GM12878 (cell line): ENCODE measurements at regions not wholly inside any gene's neighbourhood (a gene's known extent, or its start where the extent isn't known, plus 50 kb on each side); places are given as distances from the start of the nearest gene placed in this dataset.
A peak's percentile ranks its signal among the peaks of the same experiment; 100 is the strongest.

Experiments used
- BACH1 ChIP-seq: fragments of 450-650 bp; IDR thresholded peaks from 2 replicates; pipeline ENCODE4 v1.6.1; 2017; ENCODE audit warnings: mild to moderate bottlenecking, borderline replicate concordance
- BCL3 ChIP-seq: IDR thresholded peaks from 2 replicates; pipeline ENCODE4 v1.6.1; 2011; ENCODE audit warnings: borderline replicate concordance, low read depth, mild to moderate bottlenecking, moderate library complexity, low read length; ENCODE audit not compliant: insufficient read depth, poor library complexity, severe bottlenecking
- CBFB ChIP-seq: IDR thresholded peaks from 2 replicates; pipeline ENCODE4 v1.6.1; 2016; ENCODE audit warnings: antibody characterized with exemption, low read depth
- CREB1 ChIP-seq: IDR thresholded peaks from 2 replicates; pipeline ENCODE4 v1.6.1; 2012; ENCODE audit warnings: low read depth, mild to moderate bottlenecking, inconsistent platforms
- EP300 ChIP-seq, 2 experiments: fragments of 150-350 bp in 1 of 2; IDR thresholded peaks; 2 replicates each; pipeline ENCODE4 v1.6.1; 2011 to 2012; ENCODE audit warnings: low read depth in 2 of 2, low read length in 2 of 2, borderline replicate concordance in 1 of 2, improper control_type of control experiment in 1 of 2, inconsistent platforms in 1 of 2; ENCODE audit not compliant: control insufficient read depth in 1 of 2
- HDAC2 ChIP-seq: fragments of 200-600 bp; sonication (generic); IDR thresholded peaks from 2 replicates; pipeline ENCODE4 v1.6.1; 2017
- POLR2A ChIP-seq: IDR thresholded peaks from 2 replicates; pipeline ENCODE4 v1.6.1; 2011; ENCODE audit warnings: low read depth, mild to moderate bottlenecking, low read length
- SIN3A ChIP-seq: IDR thresholded peaks from 2 replicates; pipeline ENCODE4 v1.6.1; 2012; ENCODE audit warnings: low read depth, low read length, improper control_type of control experiment
- SREBF2 ChIP-seq: IDR thresholded peaks from 2 replicates; pipeline ENCODE4 v1.6.1; 2012; ENCODE audit warnings: mild to moderate bottlenecking, low read length
- TAF1 ChIP-seq: IDR thresholded peaks from 2 replicates; pipeline ENCODE4 v1.6.1; 2011; ENCODE audit warnings: mild to moderate bottlenecking, low read depth, low read length, borderline replicate concordance
- YY1 ChIP-seq: IDR thresholded peaks from 2 replicates; pipeline ENCODE4 v1.6.1; 2011; ENCODE audit warnings: low read depth, mild to moderate bottlenecking, low read length
- TF ChIP-seq, protein P1 (sequence below): IDR thresholded peaks from 2 replicates; pipeline ENCODE4 v1.6.1; 2012; ENCODE audit warnings: mild to moderate bottlenecking, low read depth, low read length
- TF ChIP-seq, protein P2 (sequence below), 3 experiments: IDR thresholded peaks in 2 of 3; conservative IDR thresholded peaks in 1 of 3; 2 replicates each; pipeline ENCODE4 v1.5.1; 2011; ENCODE audit warnings: low read depth in 3 of 3, low read length in 3 of 3, mild to moderate bottlenecking in 3 of 3, control low read depth in 2 of 3, moderate library complexity in 2 of 3, inconsistent platforms in 1 of 3, mixed read lengths in 1 of 3; ENCODE audit not compliant: control insufficient read depth in 2 of 3, insufficient read depth in 1 of 3; ENCODE audit errors: extremely low read depth in 1 of 3

DNA sequence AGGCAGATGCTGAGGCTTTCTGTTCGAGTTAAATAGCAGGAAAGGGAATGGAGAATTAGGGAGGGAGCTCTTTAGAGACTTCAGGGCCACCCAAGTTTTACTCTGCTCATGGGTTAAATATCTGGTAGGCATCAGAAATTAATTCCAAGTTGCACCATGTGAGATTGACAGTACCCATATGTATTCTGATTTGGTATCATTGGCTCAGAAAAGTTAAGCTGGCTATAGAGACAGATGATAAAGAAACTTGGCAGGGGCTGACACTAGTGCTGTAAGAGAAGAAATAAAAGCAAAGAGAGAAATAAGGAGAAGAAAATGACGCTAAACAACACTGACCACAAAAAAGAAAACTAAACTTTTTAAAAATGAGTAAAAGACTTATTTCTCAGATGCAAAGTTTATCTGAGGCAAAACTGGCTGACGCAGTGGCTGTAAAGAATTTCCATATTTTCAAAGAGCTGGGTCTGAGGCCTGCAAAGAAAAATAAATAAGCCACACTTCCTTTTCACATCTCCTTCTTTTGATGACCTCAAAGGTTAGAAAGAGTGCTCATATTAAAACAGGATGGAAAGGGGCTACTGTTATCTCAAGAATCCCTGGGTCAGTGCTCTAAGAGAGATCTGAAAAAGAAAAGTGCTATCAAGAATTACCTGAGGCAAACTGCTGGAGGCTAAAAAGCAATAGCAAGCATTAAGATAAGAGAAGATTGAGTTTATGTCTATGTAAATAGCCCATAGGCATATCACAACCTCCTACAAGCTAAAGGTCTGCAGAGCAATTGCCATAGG, 399.0 kb upstream of the MEF2C start:
- TF ChIP-seq, protein P1, sequence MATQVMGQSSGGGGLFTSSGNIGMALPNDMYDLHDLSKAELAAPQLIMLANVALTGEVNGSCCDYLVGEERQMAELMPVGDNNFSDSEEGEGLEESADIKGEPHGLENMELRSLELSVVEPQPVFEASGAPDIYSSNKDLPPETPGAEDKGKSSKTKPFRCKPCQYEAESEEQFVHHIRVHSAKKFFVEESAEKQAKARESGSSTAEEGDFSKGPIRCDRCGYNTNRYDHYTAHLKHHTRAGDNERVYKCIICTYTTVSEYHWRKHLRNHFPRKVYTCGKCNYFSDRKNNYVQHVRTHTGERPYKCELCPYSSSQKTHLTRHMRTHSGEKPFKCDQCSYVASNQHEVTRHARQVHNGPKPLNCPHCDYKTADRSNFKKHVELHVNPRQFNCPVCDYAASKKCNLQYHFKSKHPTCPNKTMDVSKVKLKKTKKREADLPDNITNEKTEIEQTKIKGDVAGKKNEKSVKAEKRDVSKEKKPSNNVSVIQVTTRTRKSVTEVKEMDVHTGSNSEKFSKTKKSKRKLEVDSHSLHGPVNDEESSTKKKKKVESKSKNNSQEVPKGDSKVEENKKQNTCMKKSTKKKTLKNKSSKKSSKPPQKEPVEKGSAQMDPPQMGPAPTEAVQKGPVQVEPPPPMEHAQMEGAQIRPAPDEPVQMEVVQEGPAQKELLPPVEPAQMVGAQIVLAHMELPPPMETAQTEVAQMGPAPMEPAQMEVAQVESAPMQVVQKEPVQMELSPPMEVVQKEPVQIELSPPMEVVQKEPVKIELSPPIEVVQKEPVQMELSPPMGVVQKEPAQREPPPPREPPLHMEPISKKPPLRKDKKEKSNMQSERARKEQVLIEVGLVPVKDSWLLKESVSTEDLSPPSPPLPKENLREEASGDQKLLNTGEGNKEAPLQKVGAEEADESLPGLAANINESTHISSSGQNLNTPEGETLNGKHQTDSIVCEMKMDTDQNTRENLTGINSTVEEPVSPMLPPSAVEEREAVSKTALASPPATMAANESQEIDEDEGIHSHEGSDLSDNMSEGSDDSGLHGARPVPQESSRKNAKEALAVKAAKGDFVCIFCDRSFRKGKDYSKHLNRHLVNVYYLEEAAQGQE: no peak
- TF ChIP-seq BACH1: no peak
- TF ChIP-seq CREB1: peak; percentile 71; the same call in 1 of the 2 replicates
- TF ChIP-seq, protein P2, sequence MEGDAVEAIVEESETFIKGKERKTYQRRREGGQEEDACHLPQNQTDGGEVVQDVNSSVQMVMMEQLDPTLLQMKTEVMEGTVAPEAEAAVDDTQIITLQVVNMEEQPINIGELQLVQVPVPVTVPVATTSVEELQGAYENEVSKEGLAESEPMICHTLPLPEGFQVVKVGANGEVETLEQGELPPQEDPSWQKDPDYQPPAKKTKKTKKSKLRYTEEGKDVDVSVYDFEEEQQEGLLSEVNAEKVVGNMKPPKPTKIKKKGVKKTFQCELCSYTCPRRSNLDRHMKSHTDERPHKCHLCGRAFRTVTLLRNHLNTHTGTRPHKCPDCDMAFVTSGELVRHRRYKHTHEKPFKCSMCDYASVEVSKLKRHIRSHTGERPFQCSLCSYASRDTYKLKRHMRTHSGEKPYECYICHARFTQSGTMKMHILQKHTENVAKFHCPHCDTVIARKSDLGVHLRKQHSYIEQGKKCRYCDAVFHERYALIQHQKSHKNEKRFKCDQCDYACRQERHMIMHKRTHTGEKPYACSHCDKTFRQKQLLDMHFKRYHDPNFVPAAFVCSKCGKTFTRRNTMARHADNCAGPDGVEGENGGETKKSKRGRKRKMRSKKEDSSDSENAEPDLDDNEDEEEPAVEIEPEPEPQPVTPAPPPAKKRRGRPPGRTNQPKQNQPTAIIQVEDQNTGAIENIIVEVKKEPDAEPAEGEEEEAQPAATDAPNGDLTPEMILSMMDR (IDR thresholded peaks at IDR 0.05 in 2 of 3, conservative IDR thresholded peaks at IDR 0.05 in 1 of 3; ENCODE audit: control insufficient read depth in 2 of 3, extremely low read depth in 1 of 3, insufficient read depth in 1 of 3, low read depth in 3 of 3, low read length in 3 of 3): no peak
- TF ChIP-seq CBFB: no peak
- TF ChIP-seq SIN3A: no peak
- no peak for TF ChIP-seq BCL3
- TF ChIP-seq TAF1: no peak
- no peak for TF ChIP-seq SREBF2
- no peak for TF ChIP-seq HDAC2
- no peak for TF ChIP-seq YY1
- no peak for TF ChIP-seq EP300 (IDR thresholded peaks at IDR 0.05; ENCODE audit: borderline replicate concordance in 1 of 2, control insufficient read depth in 1 of 2, low read depth in 2 of 2, low read length in 2 of 2)
- TF ChIP-seq POLR2A: no peak
